RPMI7951 (cell line): ENCODE measurements at regions not wholly inside any gene's neighbourhood (a gene's known extent, or its start where the extent isn't known, plus 50 kb on each side); places are given as distances from the start of the nearest gene placed in this dataset.

Experiments
- DNase-seq: peaks from one replicate; pipeline ENCODE4 v3.0.0-alpha.2; 2012; ENCODE audit warnings: low read depth

DNA sequence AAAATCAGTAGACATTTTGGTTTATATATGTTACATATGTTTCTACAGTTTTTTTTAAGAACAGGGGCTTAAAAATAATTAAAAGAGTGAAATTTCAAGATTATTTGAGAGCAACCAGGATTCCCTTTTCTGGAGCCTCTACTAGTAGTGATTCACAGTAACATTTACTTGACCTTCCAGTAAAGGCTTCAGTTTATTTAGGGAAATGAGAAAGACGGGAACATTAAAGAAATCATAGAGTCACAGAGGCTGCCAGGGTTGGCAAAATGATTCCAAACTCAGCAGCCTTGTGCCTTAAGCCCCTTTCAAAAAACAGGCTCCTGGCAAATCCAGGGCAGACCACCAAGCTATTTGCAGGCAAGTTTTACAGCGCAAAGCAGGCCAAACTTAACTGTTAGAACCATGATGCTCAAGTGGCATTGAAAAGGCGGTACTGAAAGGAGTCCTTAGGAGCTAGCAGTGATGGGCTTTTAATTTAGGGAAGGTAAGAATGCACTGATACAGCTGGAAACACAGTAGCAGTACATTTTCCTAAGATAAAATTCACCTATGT lies 201.1 kb upstream of the ADAMTS9 start:
- no peak for DNase-seq

GRCh38 chr3:64888165-64888564 lies 200.4 kb upstream of the ADAMTS9 start:
- no peak for DNase-seq

- DNase-seq = no peak
Measured at GRCh38 chr3:64885055-64885454, 197.3 kb upstream of the ADAMTS9 start.

DNA sequence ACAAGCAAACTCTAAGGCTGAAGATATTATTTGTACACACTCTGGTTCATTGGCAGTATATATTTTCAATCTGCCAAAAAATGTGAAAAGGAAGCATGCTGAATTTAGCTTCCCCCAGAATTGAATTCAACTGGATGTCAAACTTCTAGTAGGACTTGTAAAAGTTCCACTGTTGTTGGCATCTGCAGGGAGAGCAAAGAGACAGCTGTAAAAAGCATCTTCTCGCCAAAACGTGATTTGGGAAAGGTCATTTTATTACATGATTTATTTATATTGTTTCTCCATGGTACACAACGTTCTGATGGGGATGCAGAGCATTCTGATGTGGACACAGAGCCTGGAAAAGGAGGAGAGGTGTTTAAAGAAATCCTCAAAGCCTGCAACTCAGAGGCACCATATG lies 196.7 kb upstream of the ADAMTS9 start:
- no peak for DNase-seq

DNA sequence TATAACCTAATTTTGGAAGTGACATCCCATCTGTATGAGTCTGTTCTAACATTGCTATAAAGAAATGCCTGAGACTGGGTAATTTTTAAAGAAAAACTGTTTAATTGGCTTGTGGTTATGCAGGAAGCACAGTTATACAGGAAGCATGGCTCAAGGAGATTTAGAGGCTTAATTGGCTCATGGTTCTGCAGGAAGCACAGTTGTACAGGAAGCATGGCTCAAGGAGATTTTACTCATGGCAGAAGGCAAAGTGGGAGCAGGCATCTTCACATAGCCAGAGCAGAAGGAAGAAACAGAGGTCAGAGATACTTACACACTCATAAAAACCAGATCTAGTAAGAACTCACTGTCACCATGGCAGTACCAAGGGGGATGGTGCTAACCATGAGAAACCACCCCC lies 193.1 kb upstream of the ADAMTS9 start:
- peak; percentile 7 for DNase-seq

- peak; percentile 18 for DNase-seq
Measured at GRCh38 chr3:64878362-64878761, 190.6 kb upstream of the ADAMTS9 start.

GRCh38 chr3:64873400-64873799 lies 185.6 kb upstream of the ADAMTS9 start:
- no peak for DNase-seq

DNA sequence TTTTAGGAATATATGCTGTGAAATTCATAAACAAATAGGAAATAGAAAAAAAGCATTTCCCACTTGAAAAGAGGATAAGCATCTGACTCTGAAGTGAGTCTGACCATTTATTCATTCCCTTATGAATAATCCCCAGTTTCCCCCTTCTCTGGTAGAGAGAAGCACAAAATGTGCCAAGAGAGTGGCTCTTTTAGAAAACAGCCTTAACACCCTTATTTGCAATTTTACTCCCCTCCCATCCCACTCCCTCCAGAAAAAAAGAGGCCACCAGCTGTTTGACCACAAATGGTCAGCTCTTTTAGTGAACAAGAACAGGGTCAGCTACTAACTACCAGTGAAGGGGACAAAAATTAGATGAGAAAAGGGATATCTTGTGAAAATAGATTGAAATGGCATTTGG lies 184.5 kb upstream of the ADAMTS9 start:
- DNase-seq = no peak

- no peak for DNase-seq
Measured at GRCh38 chr3:64871834-64872249, 184.0 kb upstream of the ADAMTS9 start.

- DNase-seq = no peak
Measured at GRCh38 chr3:64870876-64871646, 183.3 kb upstream of the ADAMTS9 start.

- no peak for DNase-seq
Measured at GRCh38 chr3:64867224-64867623, 179.4 kb upstream of the ADAMTS9 start.

- DNase-seq = no peak
Measured at GRCh38 chr3:64865839-64866570, 178.2 kb upstream of the ADAMTS9 start.

- no peak for DNase-seq
Measured at GRCh38 chr3:64863226-64864212, 175.7 kb upstream of the ADAMTS9 start.

GRCh38 chr3:64861684-64862083 lies 173.9 kb upstream of the ADAMTS9 start:
- DNase-seq = no peak

GRCh38 chr3:64860536-64860870 lies 172.7 kb upstream of the ADAMTS9 start:
- no peak for DNase-seq

DNA sequence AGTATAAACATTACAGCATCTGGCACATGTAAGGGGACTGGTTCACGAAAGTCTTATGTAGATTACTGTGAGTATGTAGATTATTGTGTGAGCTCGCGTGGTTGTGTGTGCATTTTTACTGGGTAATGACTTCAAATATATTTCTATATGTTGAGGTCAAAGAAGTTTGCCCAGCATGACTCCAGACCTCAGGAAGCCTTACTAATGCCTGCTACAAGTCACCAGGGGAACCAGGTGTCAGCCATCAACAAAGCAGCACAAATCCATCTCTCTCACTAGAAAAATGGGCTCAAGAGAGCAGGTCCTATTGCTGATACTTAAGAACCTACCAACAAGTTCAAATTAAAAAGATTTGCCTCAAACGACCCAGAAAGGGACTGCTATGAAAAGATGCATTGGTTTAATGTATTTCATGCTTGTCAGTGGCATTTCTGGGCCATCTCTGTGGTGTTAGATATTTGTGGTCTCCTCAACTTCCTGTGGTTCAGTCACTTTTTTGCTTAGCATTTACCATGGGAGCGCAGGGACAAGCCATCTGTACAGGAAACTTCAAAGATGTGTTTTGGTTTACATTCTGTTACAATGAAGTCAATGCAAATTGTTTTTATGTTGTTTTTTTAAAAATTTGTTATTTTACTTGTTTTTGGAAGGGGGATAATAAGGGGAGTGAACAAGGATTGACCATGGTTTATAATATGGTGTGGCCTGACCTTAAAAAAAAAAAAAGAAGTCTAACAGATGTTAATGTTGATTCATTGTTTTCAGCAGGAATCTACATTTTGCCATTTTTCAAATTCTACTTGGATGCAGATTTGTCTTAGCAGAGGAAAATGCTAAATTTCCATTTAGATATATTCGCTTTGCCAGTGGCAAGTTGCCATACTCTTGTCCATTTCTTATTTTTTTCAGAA lies 172.1 kb upstream of the ADAMTS9 start:
- peak; percentile 74 for DNase-seq

DNA sequence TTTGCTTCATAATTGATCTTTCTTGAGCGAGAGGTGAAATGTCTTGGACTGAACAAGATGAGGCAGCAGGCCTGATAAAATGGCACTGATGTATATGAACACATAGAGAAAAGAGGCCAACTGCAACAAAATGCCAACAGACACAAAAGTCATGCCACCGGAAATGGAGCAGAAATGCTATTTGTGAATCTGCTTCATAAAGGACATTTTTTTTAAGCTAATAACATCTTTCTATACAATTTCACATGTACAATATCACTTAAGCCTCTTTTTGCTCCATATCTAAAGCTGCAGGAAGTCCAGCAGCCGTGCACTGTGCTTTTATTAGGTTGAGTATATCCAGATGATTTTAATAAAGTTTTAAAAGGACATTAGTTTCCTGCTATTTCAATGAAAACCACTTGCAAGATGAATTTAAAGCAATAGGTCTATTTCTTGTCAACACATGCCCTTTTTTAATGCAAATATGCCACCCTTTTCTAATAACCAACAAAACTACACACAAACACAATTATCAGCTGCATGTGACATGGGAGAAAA lies 169.2 kb upstream of the ADAMTS9 start:
- no peak for DNase-seq

DNA sequence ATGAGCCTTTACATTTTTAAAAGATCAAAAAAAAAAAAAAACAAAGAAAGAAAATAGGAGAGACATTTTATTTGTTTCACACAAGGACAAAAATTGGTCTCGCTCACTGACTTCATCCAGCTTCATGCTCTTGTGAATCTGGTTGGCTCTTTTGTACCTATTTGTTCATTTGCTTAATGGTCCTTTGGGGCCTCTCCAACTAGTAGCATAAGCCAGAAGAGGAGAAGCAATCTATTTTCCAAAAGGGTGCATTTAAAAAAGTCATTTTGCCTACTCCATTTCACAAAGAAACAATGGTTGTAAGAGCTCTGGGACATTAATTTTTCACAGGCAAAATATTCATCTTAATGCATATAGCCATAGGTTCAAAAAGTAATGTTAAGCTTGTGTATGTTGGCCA lies 168.3 kb upstream of the ADAMTS9 start:
- no peak for DNase-seq

DNA sequence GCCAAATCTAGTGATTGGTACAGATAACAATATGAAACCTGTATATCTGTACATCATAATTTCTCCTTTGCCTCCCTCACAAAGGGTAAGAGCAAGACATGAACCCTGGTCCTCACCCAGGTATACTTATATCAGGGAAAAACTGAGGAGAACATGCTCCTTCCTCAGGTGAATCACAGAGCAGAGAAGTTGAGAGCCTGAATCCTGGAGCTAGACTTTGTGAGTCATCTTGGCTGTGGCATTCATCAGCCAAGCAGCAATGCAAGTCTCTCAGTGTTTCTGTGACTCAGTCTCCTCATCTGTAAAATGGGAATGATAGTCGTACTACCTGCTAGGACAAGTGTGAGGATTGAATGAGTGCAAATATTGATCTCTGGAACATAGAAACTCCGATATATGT lies 165.7 kb upstream of the ADAMTS9 start:
- DNase-seq = no peak

DNA sequence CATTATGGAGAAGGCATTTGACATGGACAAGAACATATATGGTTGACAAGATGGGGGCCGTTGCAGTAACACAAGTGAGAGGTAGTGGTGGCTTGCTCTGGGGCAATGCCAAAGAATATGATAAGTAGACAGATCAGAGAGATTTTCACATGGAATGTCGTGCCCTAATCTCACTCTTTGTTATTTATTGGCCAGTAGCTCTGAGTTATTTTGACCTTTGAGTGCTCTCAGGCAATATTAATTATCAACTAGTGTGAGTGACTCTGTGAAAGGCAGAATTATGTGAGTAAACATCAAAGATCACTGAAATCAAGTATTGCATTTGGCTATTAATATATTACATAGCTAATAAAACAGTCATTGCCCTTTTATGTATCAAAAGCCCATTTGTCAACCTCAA lies 164.9 kb upstream of the ADAMTS9 start:
- no peak for DNase-seq

DNA sequence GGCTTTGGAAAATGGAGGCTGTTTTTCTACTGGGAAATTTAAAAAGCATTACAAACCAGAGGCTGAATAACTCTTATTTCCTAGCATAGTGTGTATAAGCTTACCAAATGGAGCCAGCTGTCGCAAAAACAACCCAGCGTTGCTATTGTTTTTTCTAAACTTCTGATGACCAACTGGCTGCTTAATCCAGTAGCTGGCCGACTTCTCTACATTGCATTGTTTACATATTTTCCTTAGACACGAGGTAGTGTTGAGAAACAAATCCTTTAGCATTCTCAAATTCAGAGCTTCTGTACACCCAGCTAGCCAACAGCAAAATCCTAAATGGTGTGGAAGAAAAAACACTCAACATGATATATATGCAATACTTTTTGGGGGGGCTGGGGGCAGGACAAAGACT lies 161.0 kb upstream of the ADAMTS9 start:
- no peak for DNase-seq
